Mucosa of stomach (tissue), 1 donor: ENCODE measurements at regions not wholly inside any gene's neighbourhood (a gene's known extent, or its start where the extent isn't known, plus 50 kb on each side); places are given as distances from the start of the nearest gene placed in this dataset.

Source experiments
- H3K27me3 ChIP-seq: one replicate; pipeline ENCODE4 v1.7.0; 2013; ENCODE audit warnings: mild to moderate bottlenecking, low read length; ENCODE audit not compliant: control insufficient read depth, insufficient read depth
- H3K36me3 ChIP-seq: one replicate; pipeline ENCODE4 v1.7.0; 2013; ENCODE audit warnings: low read length; ENCODE audit not compliant: control insufficient read depth, insufficient read depth
- H3K4me1 ChIP-seq: one replicate; pipeline ENCODE4 v1.7.0; 2013; ENCODE audit warnings: mild to moderate bottlenecking, low read length; ENCODE audit not compliant: control insufficient read depth, insufficient read depth
- H3K4me3 ChIP-seq: one replicate; pipeline ENCODE4 v1.7.0; 2013; ENCODE audit warnings: low read length
- H3K9ac ChIP-seq: one replicate; pipeline ENCODE4 v1.7.0; 2013; ENCODE audit warnings: mild to moderate bottlenecking, low read length, moderate library complexity
- H3K9me3 ChIP-seq: one replicate; pipeline ENCODE4 v1.7.0; 2013; ENCODE audit warnings: mild to moderate bottlenecking, low read length, moderate library complexity; ENCODE audit not compliant: control insufficient read depth
- donor health status: Pancreatic carcinoma.

GRCh38 chr4:38308728-38309311 is 348.6 kb downstream of the PTTG2 start:
- Histone ChIP-seq H3K4me1 (peaks cover 12% of the 10 kb centered on the region), H3K36me3 (no peaks in the 10 kb centered on the region), H3K9me3 (no peaks in the 10 kb centered on the region), H3K4me3 (no peak overlapping the region), H3K9ac (no peak overlapping the region), H3K27me3 (no peaks in the 10 kb centered on the region)

GRCh38 chr4:38309471-38309870 is 349.3 kb downstream of the PTTG2 start:
- no peaks in the 10 kb centered on the region for H3K9me3 ChIP-seq
- H3K9ac ChIP-seq, result no peak overlapping the region
- no peaks in the 10 kb centered on the region for H3K36me3 ChIP-seq
- H3K4me3 ChIP-seq, result no peak overlapping the region
- no peaks in the 10 kb centered on the region for H3K27me3 ChIP-seq
- H3K4me1 ChIP-seq, result peaks cover 19% of the 10 kb centered on the region

- no peak overlapping the region for H3K4me3 ChIP-seq
- peaks cover 26% of the 10 kb centered on the region for H3K4me1 ChIP-seq
- no peaks in the 10 kb centered on the region for H3K36me3 ChIP-seq
- no peaks in the 10 kb centered on the region for H3K27me3 ChIP-seq
- H3K9me3 ChIP-seq, result no peaks in the 10 kb centered on the region
- peak overlapping the region; percentile 1 for H3K9ac ChIP-seq
Observed at GRCh38 chr4:38310446-38311043, 350.3 kb downstream of the PTTG2 start.

- no peak overlapping the region for H3K9ac ChIP-seq
- peaks cover 26% of the 10 kb centered on the region for H3K4me1 ChIP-seq
- no peaks in the 10 kb centered on the region for H3K27me3 ChIP-seq
- H3K36me3 ChIP-seq, result no peaks in the 10 kb centered on the region
- H3K4me3 ChIP-seq, result no peak overlapping the region
- H3K9me3 ChIP-seq, result no peaks in the 10 kb centered on the region
Observed at GRCh38 chr4:38311495-38312126, 351.4 kb downstream of the PTTG2 start.

- Histone ChIP-seq H3K4me1 (peaks cover 27% of the 10 kb centered on the region), H3K4me3 (no peak overlapping the region), H3K9ac (peak overlapping the region; percentile 2), H3K27me3 (no peaks in the 10 kb centered on the region), H3K36me3 (no peaks in the 10 kb centered on the region), H3K9me3 (no peaks in the 10 kb centered on the region)
Observed at GRCh38 chr4:38313175-38313574, 350.8 kb upstream of the KLF3 start.

GRCh38 chr4:38313999-38314561 is 349.9 kb upstream of the KLF3 start:
- no peaks in the 10 kb centered on the region for H3K36me3 ChIP-seq
- H3K9me3 ChIP-seq, result no peaks in the 10 kb centered on the region
- H3K4me1 ChIP-seq, result peaks cover 33% of the 10 kb centered on the region
- no peak overlapping the region for H3K9ac ChIP-seq
- H3K27me3 ChIP-seq, result no peaks in the 10 kb centered on the region
- H3K4me3 ChIP-seq, result no peak overlapping the region

GRCh38 chr4:38314663-38315062 is 349.3 kb upstream of the KLF3 start:
- Histone ChIP-seq H3K4me3 (no peak overlapping the region), H3K9ac (peak overlapping the region; percentile 12), H3K36me3 (no peaks in the 10 kb centered on the region), H3K27me3 (no peaks in the 10 kb centered on the region), H3K4me1 (peaks cover 39% of the 10 kb centered on the region), H3K9me3 (no peaks in the 10 kb centered on the region)

GRCh38 chr4:38315286-38315685 is 348.7 kb upstream of the KLF3 start:
- H3K4me3 ChIP-seq, result no peak overlapping the region
- no peaks in the 10 kb centered on the region for H3K36me3 ChIP-seq
- no peak overlapping the region for H3K9ac ChIP-seq
- no peaks in the 10 kb centered on the region for H3K9me3 ChIP-seq
- H3K27me3 ChIP-seq, result no peaks in the 10 kb centered on the region
- peaks cover 45% of the 10 kb centered on the region for H3K4me1 ChIP-seq

GRCh38 chr4:38316045-38316444 is 348.0 kb upstream of the KLF3 start:
- no peaks in the 10 kb centered on the region for H3K36me3 ChIP-seq
- no peaks in the 10 kb centered on the region for H3K9me3 ChIP-seq
- peaks cover 47% of the 10 kb centered on the region for H3K4me1 ChIP-seq
- no peak overlapping the region for H3K4me3 ChIP-seq
- no peak overlapping the region for H3K9ac ChIP-seq
- H3K27me3 ChIP-seq, result no peaks in the 10 kb centered on the region

- Histone ChIP-seq H3K4me3 (no peak overlapping the region), H3K9ac (no peak overlapping the region), H3K4me1 (peaks cover 47% of the 10 kb centered on the region), H3K27me3 (no peaks in the 10 kb centered on the region), H3K36me3 (no peaks in the 10 kb centered on the region), H3K9me3 (no peaks in the 10 kb centered on the region)
Observed at GRCh38 chr4:38317041-38317674, 346.8 kb upstream of the KLF3 start.

GRCh38 chr4:38318737-38319455 is 345.1 kb upstream of the KLF3 start:
- Histone ChIP-seq H3K9ac (peak overlapping the region; percentile 61), H3K4me1 (peaks cover 34% of the 10 kb centered on the region), H3K4me3 (peak overlapping the region; percentile 0), H3K27me3 (no peaks in the 10 kb centered on the region), H3K9me3 (no peaks in the 10 kb centered on the region), H3K36me3 (no peaks in the 10 kb centered on the region)
